ENCODE measurements at regions not wholly inside any gene's neighbourhood (a gene's known extent, or its start where the extent isn't known, plus 50 kb on each side); places are given as distances from the start of the nearest gene placed in this dataset.
"Not testable (repeated sequence)": the region's sequence is repeated elsewhere in the genome, so short reads cannot be mapped to it uniquely, and the experiment has no call there.

DNA sequence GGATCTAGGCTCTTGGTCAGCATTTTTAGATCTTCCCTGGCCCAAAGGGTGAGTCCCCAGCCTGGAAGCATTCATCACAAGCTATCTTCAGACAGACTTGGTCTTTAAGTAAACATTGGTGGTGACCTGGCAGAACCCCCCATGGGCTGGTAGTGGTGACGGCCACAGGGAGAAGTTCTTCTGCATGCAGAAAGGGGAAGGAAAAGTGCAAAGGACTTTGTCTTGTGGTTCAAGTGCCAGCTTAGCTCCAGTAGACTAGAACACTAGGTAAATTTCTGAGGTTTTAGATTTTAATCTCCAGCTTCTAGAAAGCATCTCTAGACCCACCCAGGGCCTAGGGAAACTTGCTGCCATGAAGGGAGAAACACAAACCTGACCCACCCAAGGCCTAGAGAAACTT, 584.0 kb downstream of the CHSY3 start:
- ATAC-seq, result no peak
- Mint-ChIP-seq H3K36me3 (ENCODE audit: insufficient read depth) (no peaks in the 10 kb centered on the region), H3K9me3 (no peaks in the 10 kb centered on the region), H3K27me3 (ENCODE audit: low read depth) (peaks cover 10% of the 10 kb centered on the region), H3K4me3 (no peak overlapping the region), H3K4me1 (ENCODE audit: low read depth) (no peaks in the 10 kb centered on the region)
- no peak for DNase-seq

DNA sequence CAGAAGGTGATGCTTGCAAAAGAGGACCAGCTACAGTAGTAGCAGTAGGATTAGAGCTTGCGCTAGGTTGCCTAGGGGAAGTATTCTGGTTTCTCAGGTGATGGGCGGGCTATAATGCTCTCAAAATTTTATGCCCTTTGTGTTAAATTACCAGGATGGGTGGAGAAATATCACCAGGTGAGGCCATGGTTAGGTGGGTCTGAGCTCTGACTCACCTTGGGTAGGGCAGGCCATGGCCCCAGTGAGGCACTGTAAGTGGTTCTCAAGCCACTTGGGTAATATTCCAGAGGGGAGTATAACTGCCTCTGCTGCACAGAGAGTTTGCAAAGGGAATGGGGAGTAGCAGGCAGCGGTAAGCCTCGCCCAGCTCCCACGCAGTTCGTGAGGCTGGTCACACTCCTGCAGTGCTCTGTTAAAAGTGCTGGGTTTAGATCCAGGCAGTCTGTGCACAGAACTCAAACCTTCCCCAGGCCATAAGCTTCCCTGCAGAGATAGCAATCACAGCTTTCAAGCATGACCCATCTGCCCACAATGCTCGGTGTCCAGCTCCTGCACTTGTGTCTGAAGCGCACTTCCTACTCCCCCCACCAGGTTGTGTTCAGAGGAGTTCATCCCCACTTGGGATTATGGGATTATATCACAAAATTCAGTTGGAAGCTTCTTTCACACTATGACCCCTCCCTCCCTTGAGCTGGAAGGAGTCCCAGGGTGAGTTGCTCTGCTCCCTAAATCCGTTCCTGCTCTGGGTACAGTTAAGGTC, 575.0 kb downstream of the CHSY3 start:
- peaks cover 3% of the 10 kb centered on the region for H3K27me3 Mint-ChIP-seq (ENCODE audit: low read depth)
- H3K4me1 Mint-ChIP-seq (ENCODE audit: low read depth), result no peaks in the 10 kb centered on the region
- no peak for ATAC-seq
- peaks cover 22% of the 10 kb centered on the region for H3K9me3 Mint-ChIP-seq
- no peak for DNase-seq
- H3K4me3 Mint-ChIP-seq, result no peak overlapping the region
- H3K36me3 Mint-ChIP-seq (ENCODE audit: insufficient read depth), result no peaks in the 10 kb centered on the region

DNA sequence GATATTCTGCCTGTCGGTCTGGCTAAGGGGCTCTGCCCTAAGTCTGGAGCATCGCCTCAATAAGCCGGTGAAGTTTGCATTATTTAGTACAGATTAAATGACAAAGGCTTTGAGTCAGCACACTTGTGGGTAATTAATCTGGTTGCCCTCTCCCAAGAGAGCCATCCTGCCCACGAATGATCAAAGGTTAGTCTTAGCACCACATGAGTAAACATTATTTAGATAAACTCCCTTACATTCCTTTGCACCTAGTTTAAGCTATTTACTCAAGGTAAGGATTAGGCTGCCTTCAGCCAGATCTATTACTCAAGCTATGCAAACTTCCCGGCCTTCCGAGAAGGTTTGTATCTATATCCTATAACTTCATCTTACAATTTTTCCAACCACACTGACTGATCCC, 572.1 kb downstream of the CHSY3 start:
- Mint-ChIP-seq H3K27me3 (ENCODE audit: low read depth) (no peaks in the 10 kb centered on the region), H3K4me1 (ENCODE audit: low read depth) (no peaks in the 10 kb centered on the region), H3K36me3 (ENCODE audit: insufficient read depth) (no peaks in the 10 kb centered on the region), H3K4me3 (no peak overlapping the region), H3K9me3 (peaks cover 26% of the 10 kb centered on the region)
- DNase-seq, result no peak
- ATAC-seq, result no peak

DNA sequence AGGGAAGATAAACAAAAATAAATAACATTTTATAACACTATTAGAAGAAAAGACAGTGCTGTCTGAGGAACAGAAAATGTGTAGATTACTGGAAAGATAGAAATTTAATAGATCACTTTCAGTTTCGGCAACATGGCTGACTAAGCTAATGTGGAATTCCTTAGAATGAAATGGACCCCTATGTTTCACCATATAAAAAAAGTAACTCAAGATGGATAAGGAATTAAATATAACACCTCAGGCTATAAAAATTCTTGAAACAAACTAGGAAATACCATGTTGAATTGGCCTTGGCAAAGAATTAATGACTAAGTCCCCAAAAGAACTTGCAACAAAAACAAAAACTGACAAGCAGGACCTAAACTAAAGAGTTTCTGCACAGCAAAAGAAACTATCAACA, 558.3 kb downstream of the CHSY3 start:
- Mint-ChIP-seq H3K4me3 (no peak overlapping the region), H3K4me1 (ENCODE audit: low read depth) (no peaks in the 10 kb centered on the region), H3K9me3 (peaks cover 17% of the 10 kb centered on the region), H3K27me3 (ENCODE audit: low read depth) (no peaks in the 10 kb centered on the region), H3K36me3 (ENCODE audit: insufficient read depth) (no peaks in the 10 kb centered on the region)
- DNase-seq, result no peak
- ATAC-seq, result no peak

DNA sequence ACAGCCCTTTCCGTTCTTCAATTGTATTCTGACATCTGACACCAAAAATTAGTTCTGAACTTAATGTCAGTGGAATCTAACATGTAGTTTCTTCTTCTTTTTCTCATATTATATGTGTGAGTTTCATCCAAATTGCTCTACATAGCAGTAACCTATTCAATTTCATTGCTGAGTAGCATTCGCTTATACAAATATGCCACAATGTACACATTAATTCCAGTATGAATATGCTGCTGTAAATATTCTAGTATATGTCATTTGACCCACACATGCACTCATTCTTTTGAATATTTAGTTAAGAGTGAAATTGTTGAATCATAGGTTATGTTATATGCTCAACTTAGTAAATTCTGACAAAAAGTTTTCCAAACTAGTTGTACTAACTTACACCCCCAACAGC, 550.9 kb downstream of the CHSY3 start:
- no peaks in the 10 kb centered on the region for H3K4me1 Mint-ChIP-seq (ENCODE audit: low read depth)
- ATAC-seq (no peak), DNase-seq (no peak)
- H3K36me3 Mint-ChIP-seq (ENCODE audit: insufficient read depth), result no peaks in the 10 kb centered on the region
- H3K9me3 Mint-ChIP-seq, result peaks cover 21% of the 10 kb centered on the region
- H3K27me3 Mint-ChIP-seq (ENCODE audit: low read depth), result no peaks in the 10 kb centered on the region
- no peak overlapping the region for H3K4me3 Mint-ChIP-seq

DNA sequence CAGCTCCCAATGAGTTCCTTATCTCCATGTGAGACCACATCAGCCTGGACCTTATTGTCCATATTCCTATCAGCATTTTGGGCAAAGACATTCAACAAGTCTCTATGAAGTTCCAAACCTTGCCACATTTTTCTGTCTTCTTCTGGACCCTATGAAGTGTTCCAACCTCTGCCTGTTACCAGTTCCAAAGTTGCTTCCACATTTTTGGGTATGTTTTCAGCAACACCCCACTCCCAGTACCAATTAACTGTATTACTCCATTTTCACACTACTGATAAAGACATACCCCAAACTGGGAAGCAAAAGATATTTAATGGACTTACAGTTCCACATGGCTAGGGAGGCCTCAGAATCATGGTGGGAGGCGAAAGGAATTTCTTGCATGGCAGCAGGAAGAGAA, 548.5 kb downstream of the CHSY3 start:
- Mint-ChIP-seq H3K4me3 (no peak overlapping the region), H3K27me3 (ENCODE audit: low read depth) (no peaks in the 10 kb centered on the region), H3K4me1 (ENCODE audit: low read depth) (no peaks in the 10 kb centered on the region), H3K9me3 (peaks cover 11% of the 10 kb centered on the region), H3K36me3 (ENCODE audit: insufficient read depth) (no peaks in the 10 kb centered on the region)
- DNase-seq (no peak), ATAC-seq (no peak)

DNA sequence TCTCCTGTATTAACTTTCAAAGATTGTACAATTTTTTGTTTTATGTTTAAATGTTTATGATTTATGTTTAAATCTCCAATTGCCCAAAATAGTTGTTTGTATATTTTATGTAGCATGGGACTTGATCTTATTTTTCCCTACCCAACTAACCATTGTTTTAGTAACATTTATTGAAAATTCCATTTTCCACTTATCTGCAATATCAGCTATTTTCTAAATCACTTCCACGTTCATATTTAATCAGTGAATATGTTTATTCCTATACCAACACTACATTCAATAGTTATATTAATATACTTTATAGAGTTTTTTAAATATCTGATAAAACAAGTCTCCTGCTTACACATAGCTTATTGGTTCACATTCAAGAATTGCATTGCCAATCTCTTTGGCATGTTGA, 532.2 kb downstream of the CHSY3 start:
- H3K36me3 Mint-ChIP-seq (ENCODE audit: insufficient read depth), result no peaks in the 10 kb centered on the region
- DNase-seq (no peak), ATAC-seq (no peak)
- no peaks in the 10 kb centered on the region for H3K27me3 Mint-ChIP-seq (ENCODE audit: low read depth)
- no peak overlapping the region for H3K4me3 Mint-ChIP-seq
- no peaks in the 10 kb centered on the region for H3K4me1 Mint-ChIP-seq (ENCODE audit: low read depth)
- H3K9me3 Mint-ChIP-seq, result peaks cover 29% of the 10 kb centered on the region

DNA sequence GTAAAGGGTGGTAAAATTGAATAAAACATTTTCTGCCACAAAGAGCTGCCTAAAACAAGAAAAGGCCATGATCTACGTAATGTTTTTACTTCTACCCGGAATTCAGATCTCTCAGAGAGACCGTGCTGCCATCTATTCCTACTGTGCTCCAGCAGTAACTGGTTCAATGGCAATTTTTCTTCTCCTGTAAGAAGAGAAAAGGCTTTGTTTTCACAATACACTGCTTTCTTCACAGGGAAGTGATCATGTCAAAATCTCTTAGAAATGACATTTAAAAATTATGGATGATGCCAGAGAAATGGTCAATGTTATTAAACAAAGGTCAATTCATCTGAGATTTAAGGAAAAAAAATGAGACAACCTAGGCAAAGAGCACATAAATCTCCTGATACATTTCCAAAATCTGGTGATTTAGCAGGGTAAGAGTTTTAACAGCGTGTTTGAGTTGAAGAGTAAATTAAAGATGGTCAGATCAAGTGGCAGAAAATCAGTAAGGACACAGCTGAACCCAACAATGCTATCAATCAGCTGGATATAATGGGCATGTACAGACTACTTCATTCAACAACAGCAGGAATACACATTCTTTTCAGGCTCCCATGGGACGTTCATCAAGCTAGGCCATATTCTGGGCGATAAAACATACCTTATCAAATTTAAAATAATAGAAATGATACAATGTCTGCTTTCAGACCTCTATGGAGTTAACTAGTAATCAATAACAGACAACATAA, 523.1 kb downstream of the CHSY3 start:
- no peak for ATAC-seq
- no peaks in the 10 kb centered on the region for H3K36me3 Mint-ChIP-seq (ENCODE audit: insufficient read depth)
- H3K4me3 Mint-ChIP-seq, result no peak overlapping the region
- H3K4me1 Mint-ChIP-seq (ENCODE audit: low read depth), result no peaks in the 10 kb centered on the region
- no peaks in the 10 kb centered on the region for H3K9me3 Mint-ChIP-seq
- H3K27me3 Mint-ChIP-seq (ENCODE audit: low read depth), result no peaks in the 10 kb centered on the region
- DNase-seq, result no peak

DNA sequence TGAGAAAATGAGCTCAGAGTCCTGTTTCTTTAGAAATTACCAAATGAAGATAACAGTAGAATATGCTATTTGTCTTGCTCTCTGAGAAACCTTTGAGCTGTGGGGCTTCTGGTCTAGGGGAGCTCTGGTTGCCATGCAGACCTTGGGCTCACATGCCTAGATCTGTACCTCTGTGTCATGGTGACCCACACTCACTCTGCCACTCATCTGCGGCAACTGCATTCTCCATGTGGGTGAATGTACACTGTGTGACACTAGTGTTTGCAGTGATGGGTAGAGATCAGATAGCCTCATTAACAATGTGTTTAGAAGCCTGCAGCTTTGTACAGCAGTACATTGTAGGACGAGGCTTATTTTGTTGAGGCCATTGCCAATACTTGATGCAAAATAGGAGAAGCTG, 521.2 kb downstream of the CHSY3 start:
- H3K9me3 Mint-ChIP-seq, result no peaks in the 10 kb centered on the region
- no peak for ATAC-seq
- no peak overlapping the region for H3K4me3 Mint-ChIP-seq
- no peak for DNase-seq
- no peaks in the 10 kb centered on the region for H3K4me1 Mint-ChIP-seq (ENCODE audit: low read depth)
- no peaks in the 10 kb centered on the region for H3K27me3 Mint-ChIP-seq (ENCODE audit: low read depth)
- no peaks in the 10 kb centered on the region for H3K36me3 Mint-ChIP-seq (ENCODE audit: insufficient read depth)

DNA sequence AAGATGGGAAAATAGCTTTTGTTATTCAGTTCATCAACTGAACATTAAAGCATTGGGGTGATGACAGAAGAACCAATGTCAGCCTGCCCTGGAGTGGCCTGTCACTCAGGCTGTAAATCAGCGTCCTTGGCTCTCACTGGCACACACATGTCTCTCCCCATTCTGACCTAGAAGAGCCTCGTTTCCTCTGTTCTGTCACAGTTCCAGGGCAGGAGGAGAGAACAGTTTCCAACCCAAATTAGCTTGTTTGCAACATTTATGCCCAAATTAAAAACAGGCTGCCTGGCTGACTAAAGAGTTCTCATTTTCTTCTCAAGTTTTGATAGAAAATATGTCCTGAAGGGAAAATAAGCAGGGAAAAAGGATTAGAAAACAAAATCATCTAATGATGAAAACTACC, 520.1 kb downstream of the CHSY3 start:
- H3K36me3 Mint-ChIP-seq (ENCODE audit: insufficient read depth), result no peaks in the 10 kb centered on the region
- H3K27me3 Mint-ChIP-seq (ENCODE audit: low read depth), result no peaks in the 10 kb centered on the region
- H3K4me1 Mint-ChIP-seq (ENCODE audit: low read depth), result no peaks in the 10 kb centered on the region

DNA sequence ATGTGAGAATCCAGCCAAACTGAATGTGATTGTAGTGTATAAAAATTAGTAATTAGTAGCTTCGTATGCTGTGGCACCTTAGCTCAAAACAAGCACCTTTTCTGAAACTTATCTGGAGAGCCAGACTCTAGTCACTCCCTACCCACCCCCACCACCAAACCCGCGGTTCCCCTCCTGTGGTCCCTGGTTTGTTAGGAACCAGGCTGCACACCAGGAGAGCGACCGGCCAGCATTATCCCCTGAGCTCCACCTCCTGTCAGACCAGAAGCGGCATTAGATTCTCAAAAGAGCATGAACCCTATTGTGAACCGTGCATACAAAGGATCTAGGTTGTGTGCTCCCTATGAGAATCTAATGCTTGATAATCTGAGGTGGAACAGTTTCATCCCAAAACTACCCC, 498.6 kb downstream of the CHSY3 start:
- Mint-ChIP-seq H3K4me1 (ENCODE audit: low read depth) (no peaks in the 10 kb centered on the region), H3K9me3 (no peaks in the 10 kb centered on the region), H3K36me3 (ENCODE audit: insufficient read depth) (no peaks in the 10 kb centered on the region), H3K27me3 (ENCODE audit: low read depth) (no peaks in the 10 kb centered on the region), H3K4me3 (no peak overlapping the region)
- no peak for DNase-seq
- ATAC-seq, result no peak

More for the DNA sequence above, 520.1 kb downstream of the CHSY3 start:
- ATAC-seq, result no peak
- Mint-ChIP-seq H3K9me3 (no peaks in the 10 kb centered on the region), H3K4me3 (no peak overlapping the region)
- DNase-seq, result no peak

DNA sequence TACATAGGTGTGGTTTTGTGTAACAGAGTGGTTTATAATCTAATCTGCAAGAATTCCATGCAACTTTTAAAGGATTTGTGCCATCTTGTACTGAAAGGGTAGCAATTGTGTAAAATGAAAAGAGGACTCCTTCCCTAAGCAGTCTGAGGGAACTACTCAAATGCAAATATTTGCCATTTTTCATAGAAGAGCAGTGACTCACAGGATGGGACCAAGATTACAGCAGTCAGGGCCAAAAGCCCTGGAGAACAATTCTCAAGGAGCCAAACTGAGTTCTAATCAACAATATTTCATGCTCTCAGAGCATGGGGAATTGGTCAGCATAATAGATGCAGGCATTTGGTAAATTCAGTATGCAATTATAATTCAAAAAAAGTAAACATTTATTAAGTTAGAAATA, 495.8 kb downstream of the CHSY3 start:
- Mint-ChIP-seq H3K4me1 (ENCODE audit: low read depth) (no peaks in the 10 kb centered on the region), H3K4me3 (no peak overlapping the region), H3K27me3 (ENCODE audit: low read depth) (no peaks in the 10 kb centered on the region), H3K9me3 (no peaks in the 10 kb centered on the region), H3K36me3 (ENCODE audit: insufficient read depth) (no peaks in the 10 kb centered on the region)
- ATAC-seq (no peak), DNase-seq (no peak)

DNA sequence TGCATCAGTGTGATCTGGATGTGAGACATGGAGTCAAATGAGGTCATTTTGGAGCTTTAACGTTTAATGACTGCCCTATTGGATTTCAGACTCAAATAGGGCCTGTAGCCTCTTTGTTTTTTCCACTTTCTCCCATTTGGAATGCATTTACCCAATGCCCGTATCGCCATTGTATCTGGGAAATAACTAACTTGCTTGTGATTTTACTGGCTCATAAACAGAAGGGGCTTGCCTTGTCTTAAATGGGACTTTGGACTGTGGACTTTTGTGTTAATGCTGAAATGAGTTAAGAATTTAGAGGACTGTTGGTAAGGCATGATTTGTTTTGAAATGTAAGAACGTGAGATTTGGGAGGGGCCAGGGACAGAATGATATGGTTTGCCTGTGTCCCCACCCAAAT, 494.6 kb downstream of the CHSY3 start:
- H3K4me3 Mint-ChIP-seq, result no peak overlapping the region

DNA sequence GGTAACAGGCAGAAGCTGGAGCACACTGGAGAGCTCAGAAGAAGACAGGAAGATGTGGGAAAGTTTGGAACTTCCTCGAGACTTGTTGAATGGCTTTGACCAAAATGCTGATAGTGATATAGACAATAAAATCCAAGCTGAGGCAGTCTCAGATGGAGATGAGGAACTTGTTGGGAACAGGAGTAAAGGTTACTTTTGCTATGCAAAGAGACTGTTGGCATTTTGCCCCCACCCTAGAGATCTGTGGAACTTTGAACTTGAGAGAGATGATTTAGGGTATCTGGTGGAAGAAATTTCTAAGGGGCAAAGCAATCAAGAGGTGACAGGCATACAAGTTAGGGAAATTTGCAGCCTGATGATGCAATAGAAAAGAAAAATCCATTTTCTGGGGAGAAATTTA, 493.5 kb downstream of the CHSY3 start:
- not testable (repeated sequence) for H3K4me1 Mint-ChIP-seq (ENCODE audit: low read depth); H3K36me3 Mint-ChIP-seq (ENCODE audit: insufficient read depth); ATAC-seq; DNase-seq; H3K4me3 Mint-ChIP-seq; H3K9me3 Mint-ChIP-seq; H3K27me3 Mint-ChIP-seq (ENCODE audit: low read depth)

More for the DNA sequence above, 494.6 kb downstream of the CHSY3 start:
- Mint-ChIP-seq H3K4me1 (ENCODE audit: low read depth) (no peaks in the 10 kb centered on the region), H3K27me3 (ENCODE audit: low read depth) (no peaks in the 10 kb centered on the region), H3K9me3 (no peaks in the 10 kb centered on the region), H3K36me3 (ENCODE audit: insufficient read depth) (no peaks in the 10 kb centered on the region)
- ATAC-seq, result no peak
- no peak for DNase-seq

DNA sequence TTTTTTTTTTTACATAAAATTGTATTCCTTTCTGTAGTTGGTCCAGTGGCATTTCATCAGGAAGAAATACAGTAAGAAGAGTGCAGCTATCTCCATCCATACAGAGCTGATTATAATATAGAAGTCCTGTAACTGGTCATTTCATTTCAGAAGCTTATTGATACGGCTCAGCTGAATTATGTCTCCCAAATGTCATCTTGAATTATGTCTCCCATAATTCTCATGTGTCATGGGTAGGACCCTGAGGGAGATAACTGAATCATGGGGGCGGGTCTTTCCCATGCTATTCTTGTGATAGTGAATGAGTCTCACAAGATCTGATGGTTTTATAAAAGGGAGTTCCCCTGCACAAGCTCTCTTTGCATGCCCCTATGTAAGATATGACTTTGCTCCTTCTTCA, 492.9 kb downstream of the CHSY3 start:
- H3K4me1 Mint-ChIP-seq (ENCODE audit: low read depth), result no peaks in the 10 kb centered on the region
- no peaks in the 10 kb centered on the region for H3K36me3 Mint-ChIP-seq (ENCODE audit: insufficient read depth)
- no peak for DNase-seq
- ATAC-seq, result no peak
- no peaks in the 10 kb centered on the region for H3K27me3 Mint-ChIP-seq (ENCODE audit: low read depth)
- H3K9me3 Mint-ChIP-seq, result peaks cover 4% of the 10 kb centered on the region
- no peak overlapping the region for H3K4me3 Mint-ChIP-seq
